ENCODE measurements at regions not wholly inside any gene's neighbourhood (a gene's known extent, or its start where the extent isn't known, plus 50 kb on each side); places are given as distances from the start of the nearest gene placed in this dataset.
A peak's percentile ranks its signal among the peaks of the same experiment; 100 is the strongest.
"Not testable (repeated sequence)": the region's sequence is repeated elsewhere in the genome, so short reads cannot be mapped to it uniquely, and the experiment has no call there.

- H3K4me3 Mint-ChIP-seq (ENCODE audit: unreplicated experiment) = no peak overlapping the region
- no peak overlapping the region for H3K27ac Mint-ChIP-seq (ENCODE audit: unreplicated experiment)
- no peaks in the 10 kb centered on the region for H3K4me1 Mint-ChIP-seq (ENCODE audit: low read depth, unreplicated experiment)
- no peaks in the 10 kb centered on the region for H3K27me3 Mint-ChIP-seq (ENCODE audit: unreplicated experiment)
- no peaks in the 10 kb centered on the region for H3K36me3 Mint-ChIP-seq (ENCODE audit: unreplicated experiment)
- H3K9me3 Mint-ChIP-seq (ENCODE audit: unreplicated experiment) = no peaks in the 10 kb centered on the region
- TF ChIP-seq, protein P1, sequence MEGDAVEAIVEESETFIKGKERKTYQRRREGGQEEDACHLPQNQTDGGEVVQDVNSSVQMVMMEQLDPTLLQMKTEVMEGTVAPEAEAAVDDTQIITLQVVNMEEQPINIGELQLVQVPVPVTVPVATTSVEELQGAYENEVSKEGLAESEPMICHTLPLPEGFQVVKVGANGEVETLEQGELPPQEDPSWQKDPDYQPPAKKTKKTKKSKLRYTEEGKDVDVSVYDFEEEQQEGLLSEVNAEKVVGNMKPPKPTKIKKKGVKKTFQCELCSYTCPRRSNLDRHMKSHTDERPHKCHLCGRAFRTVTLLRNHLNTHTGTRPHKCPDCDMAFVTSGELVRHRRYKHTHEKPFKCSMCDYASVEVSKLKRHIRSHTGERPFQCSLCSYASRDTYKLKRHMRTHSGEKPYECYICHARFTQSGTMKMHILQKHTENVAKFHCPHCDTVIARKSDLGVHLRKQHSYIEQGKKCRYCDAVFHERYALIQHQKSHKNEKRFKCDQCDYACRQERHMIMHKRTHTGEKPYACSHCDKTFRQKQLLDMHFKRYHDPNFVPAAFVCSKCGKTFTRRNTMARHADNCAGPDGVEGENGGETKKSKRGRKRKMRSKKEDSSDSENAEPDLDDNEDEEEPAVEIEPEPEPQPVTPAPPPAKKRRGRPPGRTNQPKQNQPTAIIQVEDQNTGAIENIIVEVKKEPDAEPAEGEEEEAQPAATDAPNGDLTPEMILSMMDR (IDR thresholded peaks at IDR 0.05; ENCODE audit: partially characterized antibody, unreplicated experiment) = no peak
- DNase-seq = no peak
Measured at GRCh38 chrX:8043121-8043520, 115.9 kb upstream of the PNPLA4 start.

DNA sequence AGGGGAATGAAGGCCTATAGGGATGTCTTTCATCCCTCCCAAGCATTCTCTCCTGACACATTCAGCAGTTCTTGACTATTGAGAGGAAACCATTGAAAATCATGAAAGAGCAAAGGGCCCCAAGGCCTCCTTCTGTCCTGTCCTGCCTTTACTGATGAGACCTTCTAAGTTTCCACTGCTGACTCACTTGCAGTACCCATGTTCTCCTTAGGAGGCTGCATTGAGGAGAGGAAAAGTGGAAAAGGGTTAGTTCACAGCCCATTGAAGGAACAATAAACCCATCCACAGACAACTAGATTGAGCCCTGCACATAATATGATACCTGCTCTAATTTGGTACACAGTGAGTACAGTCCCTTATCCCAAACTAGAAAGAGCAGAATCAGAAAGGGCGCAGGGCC lies 115.1 kb upstream of the PNPLA4 start:
- DNase-seq = no peak
- Mint-ChIP-seq H3K4me3 (ENCODE audit: unreplicated experiment) (no peak overlapping the region), H3K36me3 (ENCODE audit: unreplicated experiment) (no peaks in the 10 kb centered on the region), H3K9me3 (ENCODE audit: unreplicated experiment) (no peaks in the 10 kb centered on the region), H3K27ac (ENCODE audit: unreplicated experiment) (no peak overlapping the region), H3K27me3 (ENCODE audit: unreplicated experiment) (no peaks in the 10 kb centered on the region), H3K4me1 (ENCODE audit: low read depth, unreplicated experiment) (no peaks in the 10 kb centered on the region)
- TF ChIP-seq, protein P1 (IDR thresholded peaks at IDR 0.05; ENCODE audit: partially characterized antibody, unreplicated experiment) = peak; percentile 38

GRCh38 chrX:8039711-8040110 lies 112.5 kb upstream of the PNPLA4 start:
- H3K4me1 Mint-ChIP-seq (ENCODE audit: low read depth, unreplicated experiment); H3K36me3 Mint-ChIP-seq (ENCODE audit: unreplicated experiment); H3K4me3 Mint-ChIP-seq (ENCODE audit: unreplicated experiment); DNase-seq; H3K9me3 Mint-ChIP-seq (ENCODE audit: unreplicated experiment); H3K27me3 Mint-ChIP-seq (ENCODE audit: unreplicated experiment); H3K27ac Mint-ChIP-seq (ENCODE audit: unreplicated experiment): not testable (repeated sequence)

DNA sequence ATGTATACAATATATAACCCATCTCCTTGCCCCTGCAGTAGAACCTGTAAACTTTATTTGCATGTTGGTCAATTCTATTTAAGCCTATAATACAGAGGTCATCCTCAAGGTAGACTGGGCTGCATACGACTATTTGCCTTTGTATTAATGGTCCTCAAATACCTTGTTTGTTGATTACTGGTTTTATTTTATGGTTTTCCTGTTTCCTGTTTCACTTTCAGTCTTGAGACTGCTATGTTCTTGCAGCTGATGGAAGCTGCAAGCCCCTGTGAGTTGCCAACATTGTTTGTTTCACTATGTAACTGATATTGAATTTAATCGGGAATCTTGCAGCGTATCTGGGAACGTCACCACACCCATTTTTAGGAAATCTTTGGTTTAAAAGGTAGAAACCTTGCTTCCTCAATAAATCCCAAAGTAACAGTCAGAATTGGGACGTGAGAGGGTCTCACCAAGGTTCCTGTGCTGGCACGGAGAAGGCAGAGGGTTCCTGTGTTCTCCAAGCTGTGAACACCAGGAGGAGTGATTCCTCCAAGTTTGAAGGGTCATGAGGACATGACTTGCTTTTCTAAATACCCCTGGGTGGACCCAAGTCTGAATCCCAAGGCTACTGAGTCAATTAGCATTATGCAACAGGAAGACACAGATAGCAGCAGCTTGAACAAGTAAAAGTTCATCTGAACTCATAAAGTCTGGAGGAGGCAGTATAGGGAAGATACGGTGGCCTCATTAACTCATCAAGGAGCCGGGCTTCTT lies 110.6 kb upstream of the PNPLA4 start:
- no peaks in the 10 kb centered on the region for H3K36me3 Mint-ChIP-seq (ENCODE audit: unreplicated experiment)
- no peak overlapping the region for H3K27ac Mint-ChIP-seq (ENCODE audit: unreplicated experiment)
- H3K4me1 Mint-ChIP-seq (ENCODE audit: low read depth, unreplicated experiment) = peaks cover 5% of the 10 kb centered on the region
- TF ChIP-seq, protein P1 (IDR thresholded peaks at IDR 0.05; ENCODE audit: partially characterized antibody, unreplicated experiment) = no peak
- H3K9me3 Mint-ChIP-seq (ENCODE audit: unreplicated experiment) = no peaks in the 10 kb centered on the region
- H3K4me3 Mint-ChIP-seq (ENCODE audit: unreplicated experiment) = no peak overlapping the region
- DNase-seq = no peak
- no peaks in the 10 kb centered on the region for H3K27me3 Mint-ChIP-seq (ENCODE audit: unreplicated experiment)

GRCh38 chrX:8036914-8037313 lies 109.7 kb upstream of the PNPLA4 start:
- Mint-ChIP-seq H3K4me1 (ENCODE audit: low read depth, unreplicated experiment) (peaks cover 5% of the 10 kb centered on the region), H3K27me3 (ENCODE audit: unreplicated experiment) (no peaks in the 10 kb centered on the region), H3K27ac (ENCODE audit: unreplicated experiment) (no peak overlapping the region), H3K9me3 (ENCODE audit: unreplicated experiment) (peaks cover 1% of the 10 kb centered on the region), H3K36me3 (ENCODE audit: unreplicated experiment) (no peaks in the 10 kb centered on the region), H3K4me3 (ENCODE audit: unreplicated experiment) (no peak overlapping the region)
- TF ChIP-seq, protein P1 (IDR thresholded peaks at IDR 0.05; ENCODE audit: partially characterized antibody, unreplicated experiment) = no peak
- DNase-seq = no peak

Measured in glutamatergic neuron (in vitro differentiated cells).